ENCODE measurements at regions not wholly inside any gene's neighbourhood (a gene's known extent, or its start where the extent isn't known, plus 50 kb on each side); places are given as distances from the start of the nearest gene placed in this dataset.

DNA sequence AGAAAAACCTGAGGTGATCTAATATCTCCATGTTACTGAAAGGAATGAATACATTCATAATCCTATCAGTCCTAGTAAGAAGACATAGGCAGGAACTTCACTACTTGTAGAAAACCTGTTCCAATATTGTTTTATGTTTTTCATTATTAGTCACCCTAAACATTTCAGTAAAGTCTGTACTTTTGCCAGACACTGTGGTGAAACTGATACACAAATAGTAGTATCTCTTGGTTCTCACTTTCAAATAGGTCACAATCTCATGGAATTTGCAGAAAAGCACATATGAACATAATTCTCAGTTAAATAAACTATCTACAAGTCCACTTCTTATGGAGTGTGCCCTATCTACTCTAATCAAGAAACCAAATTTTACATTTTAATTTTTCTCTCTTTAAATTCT lies 88.3 kb upstream of the PCDH9 start:
- ATAC-seq (ENCODE audit: low read depth) (no peak), DNase-seq (no peak)
- CTCF ChIA-PET: no interaction called here
- POLR2A ChIA-PET: no interaction called here
- intact Hi-C loops (cut with micrococcal nuclease): no loop called here
- H3K9me3 Mint-ChIP-seq: no peaks in the 10 kb centered on the region
- H3K4me1 Mint-ChIP-seq: no peaks in the 10 kb centered on the region
- no peaks in the 10 kb centered on the region for H3K27me3 Mint-ChIP-seq
- TF ChIP-seq, protein P1, sequence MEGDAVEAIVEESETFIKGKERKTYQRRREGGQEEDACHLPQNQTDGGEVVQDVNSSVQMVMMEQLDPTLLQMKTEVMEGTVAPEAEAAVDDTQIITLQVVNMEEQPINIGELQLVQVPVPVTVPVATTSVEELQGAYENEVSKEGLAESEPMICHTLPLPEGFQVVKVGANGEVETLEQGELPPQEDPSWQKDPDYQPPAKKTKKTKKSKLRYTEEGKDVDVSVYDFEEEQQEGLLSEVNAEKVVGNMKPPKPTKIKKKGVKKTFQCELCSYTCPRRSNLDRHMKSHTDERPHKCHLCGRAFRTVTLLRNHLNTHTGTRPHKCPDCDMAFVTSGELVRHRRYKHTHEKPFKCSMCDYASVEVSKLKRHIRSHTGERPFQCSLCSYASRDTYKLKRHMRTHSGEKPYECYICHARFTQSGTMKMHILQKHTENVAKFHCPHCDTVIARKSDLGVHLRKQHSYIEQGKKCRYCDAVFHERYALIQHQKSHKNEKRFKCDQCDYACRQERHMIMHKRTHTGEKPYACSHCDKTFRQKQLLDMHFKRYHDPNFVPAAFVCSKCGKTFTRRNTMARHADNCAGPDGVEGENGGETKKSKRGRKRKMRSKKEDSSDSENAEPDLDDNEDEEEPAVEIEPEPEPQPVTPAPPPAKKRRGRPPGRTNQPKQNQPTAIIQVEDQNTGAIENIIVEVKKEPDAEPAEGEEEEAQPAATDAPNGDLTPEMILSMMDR (IDR thresholded peaks at IDR 0.05): no peak
- no peaks in the 10 kb centered on the region for H3K36me3 Mint-ChIP-seq (ENCODE audit: low read depth)
- no peak overlapping the region for H3K4me3 Mint-ChIP-seq
- H3K27ac Mint-ChIP-seq: no peak overlapping the region

DNA sequence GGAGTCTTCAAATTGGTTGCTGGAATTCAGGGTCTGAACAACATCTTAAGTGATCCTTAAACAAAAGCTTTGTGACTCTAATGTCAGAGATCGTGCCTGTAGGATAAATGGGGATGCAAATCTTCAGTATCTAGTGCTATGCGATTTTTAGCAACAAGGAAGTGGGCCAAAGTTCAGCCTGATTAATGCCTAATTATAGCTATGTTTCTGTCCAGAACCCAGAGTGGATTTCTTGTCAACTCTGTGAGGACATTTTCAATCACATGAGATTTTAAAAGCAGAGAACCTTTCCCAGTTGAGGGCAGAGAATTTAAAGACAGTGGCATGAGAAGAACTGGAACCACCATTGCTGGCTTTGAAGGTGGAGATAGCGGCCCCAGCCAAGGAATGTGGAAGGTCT lies 84.3 kb upstream of the PCDH9 start:
- H3K9me3 Mint-ChIP-seq: peaks cover 2% of the 10 kb centered on the region
- ChIA-PET POLR2A (no interaction called here), CTCF (no interaction called here)
- intact Hi-C loops (cut with micrococcal nuclease): no loop called here
- no peaks in the 10 kb centered on the region for H3K4me1 Mint-ChIP-seq
- H3K4me3 Mint-ChIP-seq: no peak overlapping the region
- ATAC-seq (ENCODE audit: low read depth) (no peak), DNase-seq (no peak)
- H3K27me3 Mint-ChIP-seq: no peaks in the 10 kb centered on the region
- no peaks in the 10 kb centered on the region for H3K36me3 Mint-ChIP-seq (ENCODE audit: low read depth)
- TF ChIP-seq, protein P1 (IDR thresholded peaks at IDR 0.05): no peak
- H3K27ac Mint-ChIP-seq: no peak overlapping the region

DNA sequence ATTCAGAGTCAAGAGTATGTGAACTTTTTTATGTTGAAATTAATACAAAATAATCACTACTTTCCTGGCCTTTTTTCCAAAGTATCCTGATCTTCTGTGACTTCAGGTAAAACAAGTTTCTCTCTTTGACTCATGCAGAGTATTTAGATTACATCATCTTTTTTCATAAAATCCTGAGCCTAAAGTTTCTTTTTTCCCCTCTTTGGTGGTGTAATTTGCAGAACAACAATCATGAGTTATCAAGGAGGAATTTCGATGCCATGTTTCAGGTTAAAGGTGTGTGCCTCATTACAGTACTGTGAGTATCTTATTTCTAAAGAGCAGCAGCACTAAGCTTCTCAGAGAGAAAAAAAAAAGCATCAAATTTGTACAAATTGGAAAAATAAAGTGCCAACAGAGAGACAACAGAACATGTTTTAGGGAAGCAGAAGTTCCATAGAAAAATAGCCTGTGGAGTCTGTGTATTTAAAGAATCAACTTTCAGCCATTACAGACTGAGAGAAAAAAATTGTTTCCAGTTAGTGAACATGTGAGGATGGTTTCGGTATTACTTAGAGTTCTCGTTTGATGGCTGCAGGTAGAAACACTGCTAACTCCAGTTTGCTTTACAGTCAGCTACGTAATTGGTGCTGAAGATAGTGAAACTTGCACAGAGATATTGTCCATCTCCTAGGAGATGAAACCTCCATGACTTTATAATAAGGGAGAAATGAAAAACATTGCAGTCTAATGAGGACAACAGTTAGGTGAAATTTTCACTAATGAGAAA lies 78.1 kb upstream of the PCDH9 start:
- no peaks in the 10 kb centered on the region for H3K4me1 Mint-ChIP-seq
- no peak for DNase-seq
- TF ChIP-seq, protein P1 (IDR thresholded peaks at IDR 0.05): no peak
- H3K36me3 Mint-ChIP-seq (ENCODE audit: low read depth): no peaks in the 10 kb centered on the region
- H3K4me3 Mint-ChIP-seq: no peak overlapping the region
- ATAC-seq (ENCODE audit: low read depth): no peak
- peaks cover 1% of the 10 kb centered on the region for H3K9me3 Mint-ChIP-seq
- intact Hi-C loops (cut with micrococcal nuclease): no loop called here
- ChIA-PET CTCF (no interaction called here), POLR2A (no interaction called here)
- no peak overlapping the region for H3K27ac Mint-ChIP-seq
- no peaks in the 10 kb centered on the region for H3K27me3 Mint-ChIP-seq

DNA sequence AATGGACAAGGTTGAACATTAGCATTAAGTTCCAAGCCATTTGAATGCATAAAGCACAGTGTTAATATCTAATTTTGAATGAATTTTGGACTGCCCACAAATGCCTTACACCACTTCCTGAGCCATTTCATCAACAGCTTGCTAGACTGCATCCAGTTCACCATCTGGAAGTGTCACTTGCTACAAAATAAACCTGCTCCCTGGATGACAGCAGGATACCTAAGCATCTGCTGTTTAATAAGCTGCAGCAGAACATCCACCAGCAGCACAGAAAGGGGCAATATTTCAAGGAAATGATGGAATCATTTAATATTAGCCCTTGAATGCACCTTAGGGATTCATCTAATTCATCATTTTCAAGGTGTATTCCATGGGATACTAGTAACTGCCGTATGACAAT lies 76.6 kb upstream of the PCDH9 start:
- H3K4me3 Mint-ChIP-seq: no peak overlapping the region
- no peaks in the 10 kb centered on the region for H3K9me3 Mint-ChIP-seq
- H3K27ac Mint-ChIP-seq: no peak overlapping the region
- no peak for ATAC-seq (ENCODE audit: low read depth)
- H3K4me1 Mint-ChIP-seq: no peaks in the 10 kb centered on the region
- POLR2A ChIA-PET: no interaction called here
- TF ChIP-seq, protein P1 (IDR thresholded peaks at IDR 0.05): no peak
- intact Hi-C loops (cut with micrococcal nuclease): no loop called here
- H3K27me3 Mint-ChIP-seq: no peaks in the 10 kb centered on the region
- no peaks in the 10 kb centered on the region for H3K36me3 Mint-ChIP-seq (ENCODE audit: low read depth)
- CTCF ChIA-PET: no interaction called here
- DNase-seq: no peak

DNA sequence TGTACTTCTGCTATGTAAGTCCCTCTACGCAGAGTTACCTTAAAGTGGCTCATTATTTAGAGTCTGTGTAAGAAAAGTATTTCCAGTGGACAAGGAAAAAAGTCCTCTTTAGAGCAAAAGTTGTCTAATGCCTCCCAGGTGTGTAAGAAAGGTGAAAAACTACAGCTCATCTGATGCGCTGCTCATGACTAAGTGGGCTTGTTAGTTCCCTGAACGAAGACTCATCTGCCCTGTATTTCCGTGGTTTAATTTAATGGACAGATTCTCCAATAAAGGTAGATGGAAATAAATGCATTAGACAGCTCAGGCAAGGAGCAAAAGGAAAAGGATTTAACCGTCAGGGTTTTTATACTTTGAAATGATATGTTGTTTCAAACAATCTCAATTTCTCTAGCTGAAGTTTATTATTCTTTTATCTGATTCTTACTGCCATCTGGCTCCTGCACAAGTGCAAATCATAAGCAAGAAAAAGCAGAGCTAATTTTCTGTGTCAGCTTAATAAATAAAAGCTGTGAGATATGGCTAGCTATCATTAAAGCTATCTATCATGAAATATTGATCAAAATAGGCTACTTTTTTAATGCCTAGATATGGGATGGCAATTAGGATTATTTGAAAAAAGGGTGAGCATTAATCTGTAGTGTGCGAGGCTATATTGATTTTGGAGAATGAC lies 73.7 kb upstream of the PCDH9 start:
- no peak for ATAC-seq (ENCODE audit: low read depth)
- Mint-ChIP-seq H3K36me3 (ENCODE audit: low read depth) (no peaks in the 10 kb centered on the region), H3K27me3 (no peaks in the 10 kb centered on the region), H3K9me3 (no peaks in the 10 kb centered on the region), H3K4me1 (no peaks in the 10 kb centered on the region), H3K4me3 (no peak overlapping the region), H3K27ac (no peak overlapping the region)
- DNase-seq: no peak
- intact Hi-C loops (cut with micrococcal nuclease): no loop called here
- CTCF ChIA-PET: no interaction called here
- POLR2A ChIA-PET: no interaction called here
- TF ChIP-seq, protein P1 (IDR thresholded peaks at IDR 0.05): no peak

All from activated B cell treated with CpG ODN at 0.5 μM for 24 hours (primary cell).